Mesothelial cell of epicardium (in vitro differentiated cells): ENCODE measurements at regions not wholly inside any gene's neighbourhood (a gene's known extent, or its start where the extent isn't known, plus 50 kb on each side); places are given as distances from the start of the nearest gene placed in this dataset.

Source experiments
- DNase-seq, 2 experiments: peaks; one replicate each; pipeline ENCODE4 v3.0.0; 2021; ENCODE audit warnings: low spot score in 2 of 2; ENCODE audit not compliant: unreplicated experiment in 2 of 2
- H3K27ac Mint-ChIP-seq: 2 replicates; pipeline ENCODE4 v1.8.0; 2021; ENCODE audit warnings: mixed read lengths
- H3K27me3 Mint-ChIP-seq: 2 replicates; pipeline ENCODE4 v1.8.0; 2021; ENCODE audit warnings: low read depth, mixed read lengths
- H3K36me3 Mint-ChIP-seq: 2 replicates; pipeline ENCODE4 v1.8.0; 2021; ENCODE audit warnings: mixed read lengths
- H3K4me1 Mint-ChIP-seq: 2 replicates; pipeline ENCODE4 v1.8.0; 2021; ENCODE audit warnings: mixed read lengths
- H3K4me3 Mint-ChIP-seq: 2 replicates; pipeline ENCODE4 v1.8.0; 2021; ENCODE audit warnings: mild to moderate bottlenecking, moderate library complexity, mixed read lengths
- H3K9me3 Mint-ChIP-seq: 2 replicates; pipeline ENCODE4 v1.8.0; 2021; ENCODE audit warnings: mixed read lengths
- TF ChIP-seq, protein P1 (sequence below): fragments of 200-600 bp; sonication (generic); IDR thresholded peaks from one replicate; pipeline ENCODE4 v1.5.0; 2021; ENCODE audit warnings: antibody characterized with exemption; ENCODE audit not compliant: unreplicated experiment

DNA sequence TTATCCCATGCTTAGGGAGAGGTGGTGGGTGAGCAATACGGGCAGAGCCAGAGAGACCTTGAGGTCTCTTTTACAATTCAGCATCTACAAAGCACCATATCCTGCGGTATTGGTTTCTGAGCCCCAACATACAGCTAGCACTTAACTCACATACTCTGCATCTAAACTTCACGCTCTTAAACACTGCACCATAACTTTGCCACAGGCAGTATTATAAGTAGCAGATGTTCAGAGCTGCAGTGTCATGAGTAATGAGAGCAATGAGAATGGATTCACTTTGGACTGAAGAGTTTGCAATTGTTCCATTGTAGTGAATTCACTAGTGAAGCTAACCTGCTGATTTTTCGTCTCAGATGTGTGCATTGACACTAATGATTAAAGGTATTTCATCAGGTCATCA, 93.8 kb downstream of the HS3ST1 start:
- Mint-ChIP-seq H3K4me1 (no peaks in the 10 kb centered on the region), H3K27ac (no peak overlapping the region), H3K9me3 (peaks cover 4% of the 10 kb centered on the region), H3K36me3 (no peaks in the 10 kb centered on the region), H3K27me3 (no peaks in the 10 kb centered on the region), H3K4me3 (no peak overlapping the region)
- DNase-seq = no peak
- TF ChIP-seq, protein P1, sequence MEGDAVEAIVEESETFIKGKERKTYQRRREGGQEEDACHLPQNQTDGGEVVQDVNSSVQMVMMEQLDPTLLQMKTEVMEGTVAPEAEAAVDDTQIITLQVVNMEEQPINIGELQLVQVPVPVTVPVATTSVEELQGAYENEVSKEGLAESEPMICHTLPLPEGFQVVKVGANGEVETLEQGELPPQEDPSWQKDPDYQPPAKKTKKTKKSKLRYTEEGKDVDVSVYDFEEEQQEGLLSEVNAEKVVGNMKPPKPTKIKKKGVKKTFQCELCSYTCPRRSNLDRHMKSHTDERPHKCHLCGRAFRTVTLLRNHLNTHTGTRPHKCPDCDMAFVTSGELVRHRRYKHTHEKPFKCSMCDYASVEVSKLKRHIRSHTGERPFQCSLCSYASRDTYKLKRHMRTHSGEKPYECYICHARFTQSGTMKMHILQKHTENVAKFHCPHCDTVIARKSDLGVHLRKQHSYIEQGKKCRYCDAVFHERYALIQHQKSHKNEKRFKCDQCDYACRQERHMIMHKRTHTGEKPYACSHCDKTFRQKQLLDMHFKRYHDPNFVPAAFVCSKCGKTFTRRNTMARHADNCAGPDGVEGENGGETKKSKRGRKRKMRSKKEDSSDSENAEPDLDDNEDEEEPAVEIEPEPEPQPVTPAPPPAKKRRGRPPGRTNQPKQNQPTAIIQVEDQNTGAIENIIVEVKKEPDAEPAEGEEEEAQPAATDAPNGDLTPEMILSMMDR = no peak

DNA sequence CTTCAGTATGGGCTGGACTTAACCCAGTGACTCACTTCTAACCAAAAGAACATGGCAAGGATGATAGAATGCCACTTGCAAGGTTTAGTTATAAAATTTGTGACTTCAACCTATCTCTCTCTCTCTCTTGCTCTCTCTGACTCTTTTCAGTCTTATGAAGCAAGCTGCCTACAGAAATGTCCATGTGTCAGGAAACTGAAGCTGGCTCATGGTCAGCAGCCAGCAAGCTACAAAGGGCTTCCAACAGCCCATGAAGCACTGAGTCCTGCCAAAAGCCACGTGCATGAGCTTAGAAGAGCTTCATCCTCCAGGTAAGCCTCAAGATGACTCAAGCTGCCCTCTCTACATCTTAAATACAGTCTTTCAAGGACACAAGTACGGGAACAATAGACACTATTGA, 100.3 kb downstream of the HS3ST1 start:
- no peaks in the 10 kb centered on the region for H3K27me3 Mint-ChIP-seq
- TF ChIP-seq, protein P1 = no peak
- H3K36me3 Mint-ChIP-seq = no peaks in the 10 kb centered on the region
- H3K4me1 Mint-ChIP-seq = peaks cover 2% of the 10 kb centered on the region
- H3K9me3 Mint-ChIP-seq = peaks cover 23% of the 10 kb centered on the region
- H3K27ac Mint-ChIP-seq = no peak overlapping the region
- no peak for DNase-seq
- no peak overlapping the region for H3K4me3 Mint-ChIP-seq

DNA sequence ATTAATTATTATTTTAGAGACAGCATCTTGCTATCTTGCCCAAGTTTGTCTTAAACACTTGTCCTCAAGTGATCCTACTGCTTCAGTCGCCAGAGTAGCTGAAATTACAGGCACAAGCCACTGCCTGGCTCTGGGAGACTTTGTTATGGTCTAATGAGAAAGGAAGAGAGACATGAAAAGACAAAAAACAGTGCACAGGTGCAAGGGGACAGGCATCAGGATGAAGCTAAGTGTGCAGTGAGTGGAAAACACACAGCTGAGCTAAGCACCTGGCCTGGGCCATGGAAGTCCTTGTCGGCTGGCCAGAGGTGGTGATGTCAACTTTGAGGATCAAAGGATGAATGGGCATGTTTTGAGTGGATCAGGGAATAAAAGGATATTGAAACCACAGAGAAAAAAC, 102.7 kb downstream of the HS3ST1 start:
- Mint-ChIP-seq H3K27me3 (no peaks in the 10 kb centered on the region), H3K36me3 (no peaks in the 10 kb centered on the region), H3K4me3 (no peak overlapping the region), H3K27ac (no peak overlapping the region), H3K9me3 (peaks cover 39% of the 10 kb centered on the region), H3K4me1 (peaks cover 2% of the 10 kb centered on the region)
- DNase-seq = no peak
- TF ChIP-seq, protein P1 = no peak

DNA sequence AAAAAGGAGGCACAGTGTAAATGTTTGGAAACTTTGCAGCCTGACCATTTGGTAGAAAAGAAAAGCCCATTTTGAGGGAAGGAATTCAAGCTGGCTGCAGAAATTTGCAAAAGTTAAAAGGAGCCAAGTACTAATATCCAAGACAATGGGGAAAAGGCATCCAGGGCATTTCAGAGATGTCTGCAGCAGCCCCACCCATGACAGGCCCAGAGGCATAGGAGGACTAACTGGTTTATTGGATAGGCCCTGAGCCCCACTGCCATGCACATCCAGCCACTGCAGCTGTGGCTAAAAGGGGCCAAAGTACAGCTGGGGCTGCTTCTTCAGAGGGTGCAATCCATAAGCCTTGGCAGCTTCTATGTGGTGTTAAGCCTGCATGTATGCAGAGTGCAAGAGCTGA, 104.9 kb downstream of the HS3ST1 start:
- Mint-ChIP-seq H3K4me3 (no peak overlapping the region), H3K36me3 (no peaks in the 10 kb centered on the region), H3K27ac (no peak overlapping the region), H3K4me1 (no peaks in the 10 kb centered on the region), H3K9me3 (peaks cover 39% of the 10 kb centered on the region), H3K27me3 (no peaks in the 10 kb centered on the region)
- no peak for DNase-seq
- TF ChIP-seq, protein P1 = no peak

DNA sequence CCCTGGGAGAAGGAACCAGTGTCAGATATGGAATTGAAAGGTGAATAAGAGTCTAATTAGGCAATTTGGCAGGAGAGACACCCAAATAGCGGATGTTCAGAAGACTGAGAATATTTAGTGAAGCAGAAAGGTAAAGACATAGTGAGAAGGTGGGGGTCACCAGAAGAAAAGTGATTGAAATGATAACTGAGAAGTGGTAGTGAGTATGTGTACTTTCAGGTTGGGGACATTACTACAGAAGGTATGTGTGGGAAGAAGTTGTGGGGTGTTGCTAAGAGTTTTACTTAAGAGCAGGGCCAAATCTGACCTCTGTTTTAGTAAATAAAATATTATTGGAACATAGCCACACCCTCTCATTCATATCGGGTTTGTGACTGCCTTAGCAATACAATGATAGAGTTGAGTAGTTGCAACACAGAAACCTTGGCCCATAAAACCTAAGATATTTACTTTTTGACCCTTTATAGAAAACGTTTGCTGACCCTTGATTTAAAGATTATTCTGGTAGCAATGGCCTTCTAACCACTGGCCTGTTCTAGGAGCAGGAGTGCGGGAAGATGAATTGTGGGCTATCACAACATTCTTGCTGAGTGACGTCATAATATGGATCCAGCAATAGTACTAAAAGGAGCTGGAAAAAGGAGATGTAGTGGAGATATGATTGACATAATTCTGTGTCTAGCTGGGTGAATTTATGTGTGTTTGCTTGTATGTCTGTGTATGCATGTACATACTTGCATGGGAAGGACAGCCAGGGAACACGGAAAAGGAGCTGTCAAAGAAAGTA, 115.3 kb downstream of the HS3ST1 start:
- Mint-ChIP-seq H3K27ac (no peak overlapping the region), H3K9me3 (peaks cover 25% of the 10 kb centered on the region), H3K27me3 (no peaks in the 10 kb centered on the region), H3K4me1 (no peaks in the 10 kb centered on the region), H3K36me3 (peaks cover 2% of the 10 kb centered on the region), H3K4me3 (no peak overlapping the region)
- no peak for DNase-seq
- TF ChIP-seq, protein P1 = no peak

DNA sequence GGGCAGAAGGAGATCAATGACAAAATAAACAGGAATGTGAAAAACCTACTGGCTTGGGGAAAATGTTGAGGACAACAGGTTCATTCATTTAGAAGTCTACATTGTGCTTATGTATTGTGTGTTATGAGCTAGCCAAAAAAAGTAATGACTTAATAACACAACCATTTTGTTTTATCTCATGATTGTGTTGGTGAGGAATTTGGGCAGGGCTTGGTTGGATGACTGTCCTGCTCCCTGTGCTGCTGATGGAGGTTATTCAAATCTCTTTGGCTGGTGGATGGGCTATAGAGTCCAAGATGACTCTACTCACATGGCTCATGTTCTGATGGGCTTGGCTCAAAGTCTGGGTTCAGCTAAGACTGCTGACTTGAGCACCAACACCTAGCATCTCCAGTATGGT, 116.3 kb downstream of the HS3ST1 start:
- DNase-seq = no peak

More for the DNA sequence above, 116.3 kb downstream of the HS3ST1 start:
- H3K27me3 Mint-ChIP-seq = no peaks in the 10 kb centered on the region
- H3K27ac Mint-ChIP-seq = no peak overlapping the region
- TF ChIP-seq, protein P1 = no peak
- peaks cover 26% of the 10 kb centered on the region for H3K9me3 Mint-ChIP-seq
- H3K36me3 Mint-ChIP-seq = peaks cover 2% of the 10 kb centered on the region
- H3K4me1 Mint-ChIP-seq = no peaks in the 10 kb centered on the region
- no peak overlapping the region for H3K4me3 Mint-ChIP-seq
